NCI-H446 (cell line): ENCODE measurements at regions not wholly inside any gene's neighbourhood (a gene's known extent, or its start where the extent isn't known, plus 50 kb on each side); places are given as distances from the start of the nearest gene placed in this dataset.

Experiments
- DNase-seq, 2 experiments: peaks; one replicate each; lab custom pipeline; 2025; lab: John Stamatoyannopoulos, UW

DNA sequence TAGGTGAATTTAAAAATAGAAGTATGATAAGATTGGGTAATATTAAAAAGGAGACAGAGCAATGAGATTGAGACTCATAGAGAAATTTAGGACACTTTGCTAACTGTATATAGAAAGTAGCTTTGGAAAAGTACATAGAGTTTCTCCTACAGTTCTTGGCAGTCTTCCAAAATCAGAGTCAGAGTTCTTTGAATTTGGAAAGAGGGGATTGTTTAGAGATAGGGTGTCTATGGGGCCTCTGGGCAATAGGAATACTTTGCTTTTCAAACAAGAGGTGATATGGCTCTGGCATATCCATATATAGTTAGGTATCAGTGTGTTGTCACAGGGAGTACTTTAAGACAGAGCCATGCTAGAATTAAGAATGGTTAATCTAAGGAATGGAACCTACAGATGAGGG, 477.1 kb upstream of the KCNMB2 start:
- DNase-seq: peak in 1 of 2 experiments; percentile 43

DNA sequence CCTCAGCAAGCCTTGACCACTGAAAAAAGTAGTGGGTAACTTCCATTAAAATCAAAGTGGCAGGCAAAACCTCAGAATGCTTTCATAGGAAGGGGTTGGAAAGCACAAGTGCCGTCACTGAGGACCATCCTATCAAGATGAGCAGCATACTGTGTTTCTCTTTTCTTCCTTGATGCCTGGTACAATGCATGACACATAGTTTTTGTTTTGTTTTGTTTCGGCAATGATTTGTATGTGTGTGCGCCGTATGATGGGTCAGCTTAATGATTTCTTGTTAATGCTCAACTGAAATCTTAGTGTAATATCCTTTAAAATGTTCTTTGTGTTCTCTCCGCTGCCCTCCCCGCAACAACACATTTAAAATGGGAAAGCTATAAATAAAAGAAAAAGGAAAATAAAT, 476.4 kb upstream of the KCNMB2 start:
- DNase-seq: no peak

DNA sequence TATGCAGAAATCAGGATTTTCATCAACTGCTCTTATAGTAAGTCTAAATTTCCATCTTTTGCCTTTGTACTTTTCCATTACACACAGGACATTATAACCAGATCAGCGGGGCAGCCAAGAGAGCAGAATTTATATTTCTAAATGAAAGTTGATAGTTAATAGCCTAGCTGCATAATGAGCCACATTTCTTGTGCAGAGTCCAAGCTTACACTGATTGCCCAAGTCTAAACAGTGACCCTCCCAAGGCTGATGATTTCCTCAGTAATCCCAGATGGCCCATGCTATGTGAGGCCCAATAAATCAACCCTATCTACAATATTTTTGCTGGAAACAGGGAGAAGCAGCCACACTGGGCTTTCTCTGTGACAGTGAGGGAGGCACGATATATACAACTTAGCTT, 475.8 kb upstream of the KCNMB2 start:
- DNase-seq: peak in 1 of 2 experiments; percentile 28

DNA sequence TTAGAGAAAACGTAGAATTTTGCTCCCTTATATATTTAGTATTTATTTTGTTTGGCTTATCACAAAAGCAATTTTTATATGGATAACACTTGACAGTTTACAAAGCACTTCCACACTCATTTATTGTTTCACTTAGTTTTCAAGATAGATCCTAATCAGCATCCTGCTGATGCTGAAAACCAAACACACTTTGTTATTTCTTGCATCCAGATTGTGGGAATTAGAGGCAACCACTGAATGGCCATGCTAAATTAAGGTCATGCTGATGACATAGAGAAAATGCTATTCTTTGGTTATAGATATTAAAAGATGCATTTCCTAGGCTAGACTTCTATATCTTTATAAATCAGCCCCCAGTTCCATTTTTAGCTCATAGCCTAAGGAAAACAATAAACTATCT, 474.1 kb upstream of the KCNMB2 start:
- no peak for DNase-seq

DNA sequence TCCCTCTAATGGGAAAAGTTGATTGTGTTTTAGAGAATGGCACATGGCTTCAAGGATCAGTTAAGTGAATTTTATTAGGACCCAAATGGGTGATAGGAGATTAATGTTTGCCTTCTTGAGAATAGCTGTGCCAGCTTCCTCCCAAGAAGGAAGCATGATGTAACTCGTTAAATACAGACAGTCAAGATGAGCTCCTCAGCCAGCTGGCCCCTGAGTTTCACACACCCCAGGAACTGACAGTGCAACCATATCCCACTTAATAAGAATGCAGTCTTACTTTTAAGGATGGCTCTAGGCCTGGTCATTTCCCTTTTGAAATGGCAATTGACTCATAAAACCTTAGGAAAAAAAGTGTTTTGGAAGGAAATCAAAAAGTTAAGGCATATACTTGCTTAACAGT, 472.8 kb upstream of the KCNMB2 start:
- peak in 1 of 2 experiments; percentile 17 for DNase-seq

DNA sequence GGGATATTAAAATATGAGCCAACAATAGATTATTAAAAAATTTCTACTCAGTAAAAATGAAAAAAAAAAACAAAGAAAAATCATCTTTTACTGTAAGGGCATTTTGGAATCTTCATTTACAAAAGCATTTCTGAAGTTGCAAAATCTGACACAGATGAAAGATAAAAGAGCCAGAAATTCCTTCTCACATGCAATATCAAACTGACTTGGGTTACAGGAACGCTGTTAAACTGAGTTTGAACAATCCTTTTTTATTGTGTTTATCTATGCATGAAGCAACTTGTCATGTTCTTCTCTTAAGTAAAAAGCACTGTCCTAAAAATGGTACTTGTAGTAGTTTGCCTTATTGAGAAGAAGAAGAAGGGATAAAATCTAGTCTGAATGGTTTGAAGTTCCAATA, 468.5 kb upstream of the KCNMB2 start:
- no peak for DNase-seq

DNA sequence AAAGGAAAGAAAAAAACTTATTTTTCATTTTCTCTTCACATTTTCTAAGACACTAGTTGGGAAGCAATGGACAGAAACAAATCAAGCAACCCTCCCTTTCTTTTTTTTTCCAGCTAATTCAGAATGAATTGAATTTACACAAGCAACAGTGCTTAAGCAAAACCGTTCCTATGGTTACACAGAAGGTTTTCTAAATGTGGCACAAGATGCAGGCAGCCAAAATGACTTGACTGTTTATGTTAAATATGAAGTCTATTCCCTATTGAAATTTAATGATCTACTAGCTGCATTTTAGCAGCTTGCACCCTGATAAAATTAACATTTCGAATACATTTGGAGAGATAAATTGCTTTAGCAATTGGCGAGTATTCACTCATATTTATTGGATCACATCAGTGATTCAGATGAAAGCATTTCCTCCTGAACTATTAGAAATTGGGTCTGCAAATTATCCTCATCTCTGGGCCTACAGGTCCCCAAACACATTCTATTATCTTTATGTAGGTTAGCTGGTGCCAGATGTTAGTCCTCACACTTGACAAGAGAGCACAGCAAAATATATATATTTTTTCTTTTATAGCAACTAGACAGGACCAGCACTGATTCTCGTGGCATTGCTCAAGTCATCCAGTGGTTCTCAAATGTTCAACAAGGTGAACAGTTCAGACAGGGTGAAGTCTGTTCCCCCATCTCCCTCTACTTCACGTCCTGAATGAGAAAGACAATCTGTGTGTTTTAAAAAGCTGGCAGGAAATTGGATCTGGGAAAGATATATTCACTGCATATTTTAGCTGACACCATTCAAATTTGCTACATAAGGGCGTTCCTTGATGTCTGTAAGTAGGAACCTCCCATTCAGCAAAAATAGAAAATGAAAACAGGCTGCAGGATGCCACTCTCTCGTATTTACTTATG, 463.6 kb upstream of the KCNMB2 start:
- DNase-seq: peak in 1 of 2 experiments; percentile 30

DNA sequence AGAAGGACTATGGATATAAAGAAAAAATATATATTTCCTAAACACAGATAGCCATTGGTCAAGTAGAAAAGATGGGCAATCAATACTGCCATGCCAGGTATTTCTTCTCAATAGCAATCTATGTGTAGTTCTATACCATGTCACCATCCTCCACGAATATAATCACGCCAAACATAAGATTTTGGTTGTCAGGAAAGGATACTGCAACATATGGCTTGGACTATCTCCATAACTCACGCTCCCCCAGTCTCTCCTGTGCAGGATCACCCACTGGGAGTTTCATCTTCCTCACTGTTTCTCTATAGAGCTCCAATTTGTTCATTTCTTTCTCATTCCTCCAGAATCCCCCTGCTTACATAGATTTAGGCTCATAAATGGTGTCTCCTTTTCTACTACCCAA, 462.9 kb upstream of the KCNMB2 start:
- peak in 1 of 2 experiments; percentile 16 for DNase-seq

DNA sequence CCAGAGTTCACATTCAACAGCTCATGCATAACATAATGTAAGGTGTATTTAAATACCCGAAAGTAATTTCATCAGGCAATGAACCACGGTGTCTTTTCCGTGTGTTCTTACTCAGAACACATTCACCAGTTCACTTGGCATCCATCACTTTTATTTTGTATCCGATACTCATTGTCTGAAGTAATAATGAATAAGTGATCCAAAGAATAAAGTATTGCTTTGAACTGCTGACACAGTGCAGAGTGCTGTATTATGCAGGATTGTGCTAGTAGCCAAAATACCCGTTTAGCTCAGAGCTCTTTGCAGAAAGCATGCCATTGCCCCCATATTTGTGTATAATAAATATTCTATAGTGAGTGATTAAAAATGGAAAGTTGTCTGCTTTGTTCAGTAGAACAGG, 460.9 kb upstream of the KCNMB2 start:
- DNase-seq: no peak

DNA sequence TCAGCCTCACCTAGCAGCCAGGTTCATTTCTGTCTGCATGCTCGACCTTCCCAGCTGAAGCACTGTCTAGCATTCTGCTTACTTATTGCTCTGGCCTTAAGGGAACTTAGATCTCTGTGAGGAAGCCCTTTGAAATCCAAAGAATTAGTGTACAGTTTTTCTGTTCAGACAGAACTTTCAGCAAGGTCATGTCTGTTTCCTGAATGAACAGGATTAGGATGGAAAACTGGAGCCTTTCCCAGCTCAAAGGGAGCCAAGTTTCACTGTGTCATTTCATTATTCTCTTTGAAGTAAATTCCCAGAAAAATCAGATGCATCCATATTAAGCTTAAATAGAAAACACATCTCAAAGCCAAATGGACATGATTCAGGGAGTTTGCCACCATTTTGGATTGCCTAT, 457.3 kb upstream of the KCNMB2 start:
- DNase-seq: peak in 1 of 2 experiments; percentile 58

DNA sequence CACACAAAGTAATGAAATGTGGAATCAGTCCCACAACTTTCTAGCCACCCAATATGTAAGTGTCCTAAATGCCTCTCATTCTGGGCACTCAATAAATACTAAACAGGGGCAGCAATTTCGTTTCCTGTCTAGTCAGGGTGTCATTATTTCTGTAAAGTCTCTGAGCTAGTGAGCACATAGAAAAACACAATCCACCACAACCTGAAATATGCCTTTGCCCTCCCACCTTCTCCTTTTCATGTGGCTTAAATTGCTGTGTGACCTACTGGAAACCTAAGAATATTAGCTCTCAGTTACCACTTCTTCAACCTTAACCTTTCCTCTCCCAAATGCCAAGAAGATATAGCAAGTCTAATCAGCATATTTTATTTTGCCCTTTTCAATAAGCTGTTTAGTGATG, 456.3 kb upstream of the KCNMB2 start:
- no peak for DNase-seq

DNA sequence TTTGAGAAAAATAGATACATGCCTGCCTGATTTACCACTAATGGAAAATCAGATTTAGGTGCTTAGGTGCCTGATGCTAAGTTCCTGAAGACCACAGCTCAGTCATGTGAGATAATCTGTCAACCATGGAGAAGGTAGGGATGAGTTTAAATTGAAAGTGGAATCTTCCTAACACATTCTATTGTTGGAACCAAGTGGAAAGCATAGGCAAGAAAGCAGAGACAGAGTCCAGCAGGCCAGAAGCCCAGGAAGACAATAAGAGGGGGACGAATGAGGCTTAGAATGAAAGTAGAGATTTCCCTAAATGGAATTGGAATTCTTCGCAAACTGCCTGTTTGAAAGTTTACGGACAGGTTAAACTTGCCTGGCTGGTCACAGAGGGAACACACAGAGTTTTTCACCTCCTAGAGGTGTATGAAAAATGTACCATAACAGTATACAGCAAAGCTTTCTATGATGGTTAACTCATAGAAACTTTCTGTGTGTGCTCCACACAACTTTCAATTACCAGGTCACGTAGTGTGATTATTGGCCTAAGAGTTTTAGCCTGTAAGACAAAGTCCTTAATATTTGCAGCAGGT, 453.8 kb upstream of the KCNMB2 start:
- DNase-seq: no peak

DNA sequence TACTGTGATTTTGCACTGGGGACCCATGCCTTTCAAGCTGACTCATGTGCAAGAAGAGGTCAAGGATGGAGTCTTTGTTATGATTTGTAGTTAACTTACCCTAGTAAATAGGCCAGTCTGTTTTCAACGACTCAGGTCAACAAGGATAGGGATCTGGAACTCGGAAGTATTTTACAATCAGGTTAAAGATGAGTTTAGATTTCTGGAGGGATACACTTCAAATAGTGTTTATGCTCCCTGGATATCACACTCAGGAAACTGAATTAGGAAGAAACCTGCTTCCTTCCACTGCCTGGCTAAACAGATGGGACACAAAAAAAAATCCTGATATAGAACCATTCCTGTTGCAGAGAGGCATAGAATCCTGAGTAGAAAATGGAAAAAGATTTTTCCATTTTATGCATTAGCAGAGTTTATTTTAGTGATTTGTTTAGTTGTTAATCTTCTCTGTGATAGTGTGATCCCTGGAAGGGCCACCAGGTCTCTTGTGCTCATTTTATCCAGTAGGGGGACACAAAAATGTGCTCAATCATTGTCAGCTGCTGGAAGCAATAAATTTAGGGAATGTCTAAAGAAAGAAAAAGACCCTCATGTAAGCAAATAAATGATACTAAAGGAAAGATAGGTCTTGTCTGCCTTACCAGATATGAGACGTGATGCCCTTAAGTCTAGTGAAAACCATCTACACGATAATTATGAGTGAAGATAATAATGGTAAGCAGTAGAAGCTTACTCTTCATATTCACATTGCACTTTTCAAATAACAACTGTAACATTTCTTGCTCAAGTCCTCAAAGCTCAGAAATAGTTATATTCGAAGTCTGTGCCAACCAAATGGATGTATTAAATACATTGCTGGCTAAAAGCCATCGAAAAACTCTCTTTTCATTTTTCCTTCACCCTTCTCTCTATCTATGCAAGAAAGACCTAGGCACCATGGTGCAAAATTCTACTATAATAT, 452.1 kb upstream of the KCNMB2 start:
- DNase-seq: peak; percentile 66 to 77

DNA sequence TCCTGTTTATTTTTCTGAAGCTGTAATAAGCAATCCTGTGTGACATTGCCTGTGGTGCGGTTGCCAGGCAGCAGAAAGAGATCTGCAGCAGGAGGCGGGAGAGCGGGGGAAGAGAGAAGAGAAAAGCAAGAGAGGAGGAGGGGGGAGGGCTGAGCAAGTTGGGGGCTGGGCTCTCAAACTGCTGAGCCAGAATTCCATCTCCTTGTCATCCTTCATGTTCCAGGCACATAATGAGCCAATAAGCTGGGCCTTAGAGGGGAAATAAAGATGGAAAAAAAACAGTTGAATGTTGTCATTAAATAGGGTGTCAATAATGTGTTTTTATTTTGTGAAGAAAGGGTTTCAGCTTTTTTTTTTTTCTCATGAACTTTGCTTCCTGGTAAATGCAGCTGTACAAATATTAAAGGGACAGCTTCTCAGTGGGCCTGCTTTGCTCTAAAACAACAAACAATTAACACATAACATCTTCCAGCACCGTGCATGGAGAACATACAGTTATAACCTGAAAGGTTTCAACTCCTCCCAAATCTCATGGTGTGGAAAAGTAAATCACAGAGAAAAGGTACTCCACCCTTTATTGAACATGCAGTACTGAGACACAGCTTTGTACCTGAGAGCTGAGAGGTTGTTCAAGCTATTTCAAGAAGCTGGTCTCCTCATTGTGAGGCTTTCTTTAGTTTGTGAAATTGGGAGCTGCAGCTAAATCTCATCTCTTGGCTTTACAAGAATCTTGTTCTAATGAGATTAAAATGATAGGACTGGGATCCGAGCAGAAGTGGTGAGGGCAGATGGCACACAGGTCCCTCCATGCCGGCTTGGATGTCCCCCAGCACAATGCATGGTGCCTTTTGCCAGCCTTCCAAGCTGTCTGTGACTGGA, 451.1 kb upstream of the KCNMB2 start:
- DNase-seq: peak; percentile 84 to 90

DNA sequence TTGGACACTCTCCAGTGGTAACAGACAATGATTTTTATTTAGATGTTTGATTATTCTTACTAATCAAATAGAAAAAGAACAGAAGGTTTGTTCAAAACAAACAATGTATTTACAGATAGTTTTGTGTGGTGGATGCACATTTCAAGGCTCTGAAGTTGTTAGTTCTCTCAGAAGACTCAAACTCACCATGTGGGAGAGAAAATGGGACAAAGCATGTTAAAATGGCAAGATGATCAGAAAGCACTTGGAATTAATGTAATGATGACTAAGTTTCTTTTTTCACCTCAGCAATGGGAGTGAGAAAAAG, 450.5 kb upstream of the KCNMB2 start:
- peak in 1 of 2 experiments; percentile 76 for DNase-seq

DNA sequence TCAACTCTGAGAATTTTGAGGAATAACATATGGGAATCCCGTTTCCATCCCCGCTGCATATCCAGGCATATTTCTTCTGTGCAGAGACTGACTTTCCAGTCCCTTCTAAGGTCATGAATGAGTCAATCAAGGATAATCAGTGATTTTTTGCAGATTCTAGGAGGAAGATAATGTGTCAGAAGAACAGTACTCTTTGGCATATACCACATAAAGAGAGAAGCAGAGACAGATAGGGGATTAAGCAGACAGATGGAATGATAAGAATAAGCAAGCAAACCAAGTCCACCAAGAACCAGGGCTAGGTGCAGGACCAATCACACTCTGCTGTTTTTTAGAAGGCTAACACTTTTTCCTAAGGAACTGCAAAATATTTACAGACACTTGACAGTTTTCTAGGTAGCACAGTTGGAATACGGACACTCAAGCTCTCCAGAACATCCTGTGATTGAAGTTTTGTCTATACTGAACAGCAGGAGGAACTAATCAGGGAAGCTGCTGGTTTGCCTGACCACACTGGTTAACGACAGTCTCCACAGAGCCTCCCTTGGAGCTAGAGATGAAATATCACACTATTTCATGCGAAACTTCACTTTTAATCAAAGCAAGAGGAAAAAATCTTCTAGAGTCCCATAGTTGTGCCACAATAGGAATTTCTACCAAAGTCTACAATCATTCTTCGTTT, 450.0 kb upstream of the KCNMB2 start:
- peak in 1 of 2 experiments; percentile 32 for DNase-seq

DNA sequence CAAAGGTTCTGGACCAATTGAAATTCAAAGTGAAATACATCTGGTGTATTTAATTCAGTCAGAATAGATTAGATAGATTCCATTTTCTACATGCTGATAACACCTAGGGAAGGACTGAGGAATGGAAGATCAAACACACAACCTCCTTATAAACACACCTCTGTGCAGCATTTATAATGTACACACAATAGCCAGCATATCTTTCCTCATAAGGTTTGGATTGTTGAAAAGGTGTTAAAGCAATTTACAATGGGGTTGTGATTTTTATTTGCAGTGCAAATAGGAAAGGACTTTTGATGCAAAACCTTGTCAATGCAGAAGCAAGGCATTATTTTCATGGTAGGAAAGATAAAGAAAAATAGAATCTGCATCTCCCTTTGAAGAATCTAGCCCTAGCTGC, 448.9 kb upstream of the KCNMB2 start:
- no peak for DNase-seq

DNA sequence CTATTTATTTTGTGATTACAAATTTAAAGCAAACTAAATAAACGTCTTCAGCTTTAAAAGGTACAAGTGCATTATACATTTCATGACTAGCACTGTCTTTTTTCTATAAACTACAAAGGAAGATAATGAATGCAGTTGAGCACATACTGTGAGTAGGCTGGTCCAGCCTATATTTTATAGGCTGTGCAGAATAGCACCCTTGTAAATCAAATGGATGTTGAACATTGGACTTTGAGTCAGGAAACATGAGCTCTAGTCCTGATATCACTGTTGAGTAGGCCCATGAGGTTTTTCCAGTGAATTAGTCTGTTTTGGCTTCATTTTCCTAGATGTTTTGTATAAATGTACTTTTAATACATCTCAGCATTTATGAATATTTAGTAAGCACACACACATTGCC, 447.3 kb upstream of the KCNMB2 start:
- DNase-seq: no peak

DNA sequence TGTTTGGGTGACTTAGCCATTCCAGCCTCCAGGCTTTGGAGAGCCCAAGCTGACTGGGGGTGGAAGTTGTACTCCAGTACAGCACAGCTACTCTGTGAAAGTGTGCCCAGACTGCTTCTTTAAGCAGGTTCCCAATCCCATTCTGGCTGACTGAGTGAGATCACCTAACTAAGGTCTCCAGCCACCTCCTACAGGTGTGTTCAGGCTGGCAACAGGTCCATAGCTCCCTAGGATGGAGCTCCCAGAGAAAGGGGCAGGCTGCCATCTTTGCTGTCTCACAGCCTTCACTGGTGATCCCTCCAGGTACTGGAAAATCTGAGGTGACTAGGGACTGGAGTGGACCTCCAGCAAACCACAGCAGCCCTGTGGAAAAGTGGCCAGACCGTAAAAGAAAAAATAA, 445.3 kb upstream of the KCNMB2 start:
- DNase-seq: no peak

DNA sequence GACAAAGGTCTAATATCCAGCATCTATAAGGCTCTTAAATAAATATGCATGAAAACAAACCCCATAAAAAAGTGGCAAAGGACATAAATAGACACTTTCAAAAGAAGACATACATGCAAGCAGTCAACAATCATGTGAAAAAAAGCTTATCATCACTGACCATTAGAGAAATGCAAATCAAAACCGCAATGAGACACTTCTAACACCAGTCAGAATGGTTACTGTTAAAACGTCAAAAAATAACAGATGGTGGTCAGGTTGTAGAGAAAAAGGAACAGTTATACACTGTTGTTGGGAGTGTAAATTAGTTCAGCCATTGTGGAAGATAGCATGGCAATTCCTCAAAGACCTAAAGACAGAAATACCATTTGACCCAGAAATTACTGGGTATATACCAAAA, 440.7 kb upstream of the KCNMB2 start:
- no peak for DNase-seq

DNA sequence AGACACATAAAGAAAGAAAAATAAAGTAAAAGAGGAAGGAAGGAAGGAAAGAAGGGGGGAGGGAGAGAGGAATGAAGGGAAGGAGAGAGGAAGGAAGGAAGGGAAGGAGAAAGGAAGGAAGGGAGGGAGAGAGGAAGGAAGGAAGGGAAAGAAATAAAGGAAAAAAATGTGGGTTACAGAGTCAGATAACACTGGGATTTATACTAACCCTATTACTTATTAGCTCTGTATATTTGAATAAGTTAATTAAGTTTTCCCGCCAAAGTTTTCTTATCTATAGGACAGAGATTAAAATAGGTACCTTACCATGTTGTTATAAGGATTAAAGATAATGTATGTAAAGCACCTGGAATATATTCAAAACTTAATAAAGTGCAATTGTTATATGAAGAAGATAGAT, 439.3 kb upstream of the KCNMB2 start:
- DNase-seq: no peak
